Endothelial cell of hepatic sinusoid (primary cell): ENCODE measurements at regions not wholly inside any gene's neighbourhood (a gene's known extent, or its start where the extent isn't known, plus 50 kb on each side); places are given as distances from the start of the nearest gene placed in this dataset.
"Not testable (repeated sequence)": the region's sequence is repeated elsewhere in the genome, so short reads cannot be mapped to it uniquely, and the experiment has no call there.

Experiments used
- in situ Hi-C: cut with HindIII; loops from 2 replicates; pipeline ENCODE4 v1.10.0; 2017; ENCODE audit warnings: low sequenced_read_pairs

GRCh38 chr15:35691891-35692867 is 146.2 kb upstream of the DPH6 start:
- in situ Hi-C loops: no loop called here

GRCh38 chr15:35693286-35693685 is 147.3 kb upstream of the DPH6 start:
- in situ Hi-C loops: no loop called here

GRCh38 chr15:35693886-35694285 is 147.9 kb upstream of the DPH6 start:
- in situ Hi-C loops: no loop called here

- in situ Hi-C loops: loop anchor here (5.0 kb wide), 1 partner anchor 37 kb away; no protein-coding TSS in a partner anchor
Measured at GRCh38 chr15:35695003-35695402, 149.0 kb upstream of the DPH6 start.

- in situ Hi-C loops: loop anchor here (5.0 kb wide), 1 partner anchor 36 kb away; no protein-coding TSS in a partner anchor
Measured at GRCh38 chr15:35696767-35697231, 150.8 kb upstream of the DPH6 start.

- in situ Hi-C loops: loop anchor here (5.0 kb wide), 1 partner anchor 35 kb away; no protein-coding TSS in a partner anchor
Measured at GRCh38 chr15:35697549-35698299, 151.8 kb upstream of the DPH6 start.

GRCh38 chr15:35698331-35698730 is 152.4 kb upstream of the DPH6 start:
- in situ Hi-C loops: loop anchor here (5.0 kb wide), 1 partner anchor 34 kb away; no protein-coding TSS in a partner anchor

- in situ Hi-C loops: loop anchor here (5.0 kb wide), 1 partner anchor 33 kb away; no protein-coding TSS in a partner anchor
Measured at GRCh38 chr15:35698966-35699575, 153.1 kb upstream of the DPH6 start.

GRCh38 chr15:35700091-35700593 is 154.2 kb upstream of the DPH6 start:
- in situ Hi-C loops: not testable (repeated sequence)

GRCh38 chr15:35701402-35702046 is 155.6 kb upstream of the DPH6 start:
- in situ Hi-C loops: no loop called here

GRCh38 chr15:35702946-35703495 is 157.1 kb upstream of the DPH6 start:
- in situ Hi-C loops: no loop called here

- in situ Hi-C loops: no loop called here
Measured at GRCh38 chr15:35705030-35705883, 159.3 kb upstream of the DPH6 start.

GRCh38 chr15:35705884-35706585 is 160.1 kb upstream of the DPH6 start:
- in situ Hi-C loops: no loop called here

GRCh38 chr15:35712956-35713355 is 167.0 kb upstream of the DPH6 start:
- in situ Hi-C loops: loop anchor here (5.0 kb wide), 1 partner anchor 36 kb away; no protein-coding TSS in a partner anchor

GRCh38 chr15:35713733-35714132 is 167.8 kb upstream of the DPH6 start:
- in situ Hi-C loops: loop anchor here (5.0 kb wide), 1 partner anchor 36 kb away; no protein-coding TSS in a partner anchor

- in situ Hi-C loops: no loop called here
Measured at GRCh38 chr15:35717721-35718120, 171.8 kb upstream of the DPH6 start.

GRCh38 chr15:35720019-35720418 is 174.1 kb upstream of the DPH6 start:
- in situ Hi-C loops: no loop called here

GRCh38 chr15:35720984-35721383 is 175.0 kb upstream of the DPH6 start:
- in situ Hi-C loops: no loop called here
